H1 (cell line): ENCODE measurements at regions not wholly inside any gene's neighbourhood (a gene's known extent, or its start where the extent isn't known, plus 50 kb on each side); places are given as distances from the start of the nearest gene placed in this dataset.
A peak's percentile ranks its signal among the peaks of the same experiment; 100 is the strongest.

Experiments
- CTCF ChIA-PET: fragments of 300-600 bp; sonication (Branson Sonifier 250); formaldehyde crosslinking; loops from one replicate; lab custom pipeline; 2021; ENCODE audit not compliant: partially characterized antibody; lab: Charles Lee
- POLR2A ChIA-PET: fragments of 300-600 bp; sonication (Branson Sonifier 250); formaldehyde crosslinking; loops from one replicate; lab custom pipeline; 2021; ENCODE audit warnings: inconsistent platforms; ENCODE audit not compliant: partially characterized antibody; lab: Charles Lee
- DNase-seq, 2 experiments: peaks; one replicate each; pipeline versions ENCODE4 v3.0.0 to v3.0.0-alpha.2; 2010 to 2022; ENCODE audit warnings: low spot score in 2 of 2, low read depth in 1 of 2, mixed read lengths in 1 of 2
- FAIRE-seq: peaks from 2 replicates; lab custom pipeline; 2011; peaks lifted over from hg19 to GRCh38; lab: Jason Lieb, UNC
- H2AFZ ChIP-seq: 2 replicates; pipeline ENCODE4 v1.8.1; 2012; ENCODE audit warnings: low read length, inconsistent platforms
- H2AK5ac ChIP-seq: 2 replicates; pipeline ENCODE4 v1.6.1; 2013; ENCODE audit warnings: low read depth, low read length
- H2BK120ac ChIP-seq: replicated peaks from 2 replicates; pipeline ENCODE3; 2013; ENCODE audit warnings: low read depth, low read length, inconsistent platforms
- H2BK12ac ChIP-seq: 2 replicates; pipeline ENCODE4 v1.6.1; 2013; ENCODE audit warnings: low read depth, low read length
- H2BK15ac ChIP-seq: 2 replicates; pipeline ENCODE4 v1.6.1; 2013; ENCODE audit warnings: low read length
- H2BK20ac ChIP-seq: 2 replicates; pipeline ENCODE4 v1.6.1; 2013; ENCODE audit warnings: low read length
- H2BK5ac ChIP-seq: 2 replicates; pipeline ENCODE4 v1.6.1; 2013; ENCODE audit warnings: low read depth, low read length
- H3K14ac ChIP-seq: 2 replicates; pipeline ENCODE4 v1.6.1; 2013; ENCODE audit warnings: inconsistent platforms; ENCODE audit not compliant: insufficient read length
- H3K18ac ChIP-seq: 2 replicates; pipeline ENCODE4 v1.6.1; 2013; ENCODE audit warnings: low read length; ENCODE audit errors: extremely low read depth
- H3K23ac ChIP-seq: 2 replicates; pipeline ENCODE4 v1.6.1; 2013; ENCODE audit warnings: inconsistent platforms; ENCODE audit not compliant: insufficient read length
- H3K23me2 ChIP-seq: 2 replicates; pipeline ENCODE4 v1.6.1; 2013; ENCODE audit warnings: low read depth, low read length
- H3K27ac ChIP-seq: 2 replicates; pipeline ENCODE4 v1.6.1; 2011; ENCODE audit warnings: low read depth, low read length, inconsistent platforms
- H3K27me3 ChIP-seq, 4 experiments: replicated peaks in 1 of 4; 1 replicate in 1 of 4; 2 replicates in 3 of 4; pipeline versions ENCODE4 v1.6.1 to v1.8.1; 2011 to 2013; ENCODE audit warnings: low read length in 3 of 4, mild to moderate bottlenecking in 3 of 4, inconsistent platforms in 2 of 4, mixed read lengths in 2 of 4, moderate library complexity in 1 of 4; ENCODE audit not compliant: control insufficient read depth in 3 of 4, insufficient read depth in 3 of 4; ENCODE audit errors: extremely low read depth in 1 of 4
- H3K36me3 ChIP-seq, 4 experiments: 2 replicates each; pipeline versions ENCODE4 v1.6.1 to v1.8.1; 2011 to 2013; ENCODE audit warnings: mild to moderate bottlenecking in 4 of 4, low read length in 3 of 4, moderate library complexity in 2 of 4, control low read depth in 1 of 4, inconsistent platforms in 1 of 4; ENCODE audit not compliant: insufficient read depth in 4 of 4, control insufficient read depth in 2 of 4
- H3K4ac ChIP-seq: replicated peaks from 2 replicates; pipeline ENCODE3; 2013; ENCODE audit warnings: low read length, low read depth, mixed read lengths, inconsistent platforms; ENCODE audit not compliant: insufficient read length
- H3K4me1 ChIP-seq, 4 experiments: replicated peaks in 1 of 4; 1 replicate in 1 of 4; 2 replicates in 3 of 4; pipeline versions ENCODE4 v1.6.1 to v1.8.1; 2011 to 2013; ENCODE audit warnings: low read length in 3 of 4, inconsistent platforms in 2 of 4, mixed read lengths in 1 of 4; ENCODE audit not compliant: insufficient read depth in 4 of 4, control insufficient read depth in 3 of 4
- H3K4me2 ChIP-seq, 2 experiments: 2 replicates each; pipeline versions ENCODE4 v1.6.1 to v1.8.1; 2011 to 2013; ENCODE audit warnings: low read depth in 2 of 2, low read length in 2 of 2, control low read depth in 1 of 2, inconsistent platforms in 1 of 2, mild to moderate bottlenecking in 1 of 2; ENCODE audit not compliant: insufficient read depth in 1 of 2
- H3K4me3 ChIP-seq, 4 experiments: fragments of 200-600, 300-600 bp in 1 of 4; sonication (generic), shearing (Covaris generic), sonication (Bioruptor Twin) in 1 of 4; 2 replicates each; pipeline versions ENCODE4 v1.5.1 to v1.8.1; 2011 to 2016; ENCODE audit warnings: low read length in 4 of 4, low read depth in 3 of 4, control low read depth in 2 of 4, inconsistent platforms in 2 of 4, mild to moderate bottlenecking in 2 of 4, mixed read lengths in 1 of 4, moderate library complexity in 1 of 4; ENCODE audit not compliant: insufficient read depth in 2 of 4; ENCODE audit errors: extremely low read depth in 1 of 4
- H3K56ac ChIP-seq: replicated peaks from 2 replicates; pipeline ENCODE3; 2013; ENCODE audit warnings: low read depth, mild to moderate bottlenecking, mixed read lengths, low read length, inconsistent platforms; ENCODE audit not compliant: insufficient read length
- H3K79me1 ChIP-seq: 2 replicates; pipeline ENCODE4 v1.6.1; 2013; ENCODE audit warnings: low read depth, low read length, control low read depth
- H3K79me2 ChIP-seq, 2 experiments: 2 replicates each; pipeline versions ENCODE4 v1.6.1 to v1.8.1; 2012 to 2013; ENCODE audit warnings: low read length in 2 of 2, mild to moderate bottlenecking in 2 of 2, inconsistent platforms in 1 of 2; ENCODE audit not compliant: insufficient read depth in 2 of 2, control insufficient read depth in 1 of 2
- H3K9ac ChIP-seq, 4 experiments: replicated peaks in 1 of 4; 1 replicate in 1 of 4; 2 replicates in 3 of 4; pipeline versions ENCODE4 v1.6.1 to v1.8.1; 2011 to 2013; ENCODE audit warnings: low read depth in 3 of 4, low read length in 3 of 4, control low read depth in 2 of 4, mild to moderate bottlenecking in 2 of 4, moderate library complexity in 2 of 4, inconsistent platforms in 1 of 4; ENCODE audit errors: extremely low read depth in 1 of 4
- H3K9me3 ChIP-seq, 2 experiments: 2 replicates each; pipeline versions ENCODE4 v1.6.1 to v1.8.1; 2012 to 2013; ENCODE audit warnings: mild to moderate bottlenecking in 2 of 2, moderate library complexity in 2 of 2, control low read depth in 1 of 2, inconsistent platforms in 1 of 2, low read depth in 1 of 2, low read length in 1 of 2, mixed read lengths in 1 of 2; ENCODE audit not compliant: insufficient read depth in 2 of 2
- H4K20me1 ChIP-seq, 2 experiments: replicated peaks in 1 of 2; 2 replicates each; pipeline versions ENCODE3 to v1.8.1; 2011 to 2013; ENCODE audit warnings: inconsistent platforms in 2 of 2, low read length in 2 of 2, mild to moderate bottlenecking in 1 of 2; ENCODE audit not compliant: insufficient read depth in 2 of 2, control insufficient read depth in 1 of 2
- H4K5ac ChIP-seq: 2 replicates; pipeline ENCODE4 v1.6.1; 2013; ENCODE audit warnings: low read length, low read depth, mixed read lengths, inconsistent platforms; ENCODE audit not compliant: insufficient read length
- H4K8ac ChIP-seq: 2 replicates; pipeline ENCODE4 v1.8.0; 2013; ENCODE audit warnings: mild to moderate bottlenecking, moderate library complexity, low read length, inconsistent platforms; ENCODE audit not compliant: insufficient read depth; ENCODE audit errors: extremely low read depth
- H4K91ac ChIP-seq: replicated peaks from 2 replicates; pipeline ENCODE3; 2013; ENCODE audit warnings: low read length, mixed read lengths, inconsistent platforms; ENCODE audit not compliant: insufficient read length
- CHD2 ChIP-seq: IDR thresholded peaks from 2 replicates; pipeline ENCODE4 v1.6.1; 2012; ENCODE audit warnings: low read length, improper control_type of control experiment
- EP300 ChIP-seq, 2 experiments: IDR thresholded peaks; 1 replicate in 1 of 2; 2 replicates in 1 of 2; pipeline ENCODE4 v1.6.1; 2011 to 2012; ENCODE audit warnings: low read depth in 2 of 2, low read length in 2 of 2, mild to moderate bottlenecking in 2 of 2, borderline replicate concordance in 1 of 2, inconsistent platforms in 1 of 2, moderate library complexity in 1 of 2
- EZH2 ChIP-seq: fragments of 200-600 bp; sonication (generic); IDR thresholded peaks from 2 replicates; pipeline ENCODE4 v1.7.1; 2012; ENCODE audit warnings: low read depth, mild to moderate bottlenecking, moderate library complexity, low read length, inconsistent platforms; ENCODE audit not compliant: severe bottlenecking
- GABPA ChIP-seq: IDR thresholded peaks from 2 replicates; pipeline ENCODE4 v1.6.1; 2011; ENCODE audit warnings: mild to moderate bottlenecking, low read length, moderate library complexity, borderline replicate concordance; ENCODE audit not compliant: insufficient read depth
- HDAC6 ChIP-seq: IDR thresholded peaks from one replicate; pipeline ENCODE4 v1.7.1; 2012; ENCODE audit warnings: low read depth, mild to moderate bottlenecking, inconsistent platforms, low read length, moderate library complexity
- JUND ChIP-seq: IDR thresholded peaks from 2 replicates; pipeline ENCODE4 v1.6.1; 2011; ENCODE audit warnings: mild to moderate bottlenecking, improper control_type of control experiment, low read length
- KDM1A ChIP-seq: fragments of 200-600, 300-600 bp; sonication (generic); IDR thresholded peaks from 2 replicates; pipeline ENCODE4 v1.7.1; 2016; ENCODE audit warnings: mild to moderate bottlenecking, low read length, borderline replicate concordance
- POLR2AphosphoS5 ChIP-seq: IDR thresholded peaks from 2 replicates; pipeline ENCODE4 v1.6.1; 2011; ENCODE audit warnings: low read depth, low read length
- RXRA ChIP-seq: IDR thresholded peaks from 2 replicates; pipeline ENCODE4 v1.6.1; 2011; ENCODE audit warnings: low read depth, mild to moderate bottlenecking, low read length, moderate library complexity; ENCODE audit not compliant: insufficient read depth
- SAP30 ChIP-seq: fragments of 300-600 bp; sonication (generic); IDR thresholded peaks from 2 replicates; pipeline ENCODE4 v1.7.1; 2012; ENCODE audit warnings: low read length, moderate library complexity, mild to moderate bottlenecking, inconsistent platforms; ENCODE audit not compliant: insufficient read depth, insufficient replicate concordance
- SP2 ChIP-seq: IDR thresholded peaks from 2 replicates; pipeline ENCODE4 v1.6.1; 2012; ENCODE audit warnings: mild to moderate bottlenecking, low read length, inconsistent platforms
- SUZ12 ChIP-seq: fragments of 200-600 bp; sonication (generic); IDR thresholded peaks from 2 replicates; pipeline ENCODE4 v1.6.1; 2012; ENCODE audit warnings: mild to moderate bottlenecking, inconsistent platforms, low read length, moderate library complexity, mixed read lengths
- WGBS, 2 experiments: shearing (Covaris generic) in 1 of 2; methylation state at CpG; one replicate each; pipeline versions ENCODE4 v1.1.6 to v1.1.7; 2013 to 2015; ENCODE audit warnings: low lambda C conversion rate in 2 of 2, mixed read lengths in 2 of 2, inconsistent platforms in 1 of 2, low coverage in 1 of 2, missing lambda C conversion rate in 1 of 2; ENCODE audit not compliant: insufficient replicate concordance in 2 of 2, insufficient coverage in 1 of 2, insufficient read length in 1 of 2; ENCODE audit errors: extremely low coverage in 1 of 2, missing lambda C conversion rate in 1 of 2; 5-methylcytosine and 5-hydroxymethylcytosine counted together
- TF ChIP-seq, protein P1 (sequence below): IDR thresholded peaks from 2 replicates; pipeline ENCODE4 v1.6.1; 2011; ENCODE audit warnings: low read length, improper control_type of control experiment

GRCh38 chr1:88074661-88075060 is 609.4 kb upstream of the PKN2 start:
- H3K27ac ChIP-seq: no peak overlapping the region
- no peak overlapping the region for H2AK5ac ChIP-seq
- no peak overlapping the region for H2BK20ac ChIP-seq
- H3K14ac ChIP-seq: no peak overlapping the region
- no peak overlapping the region for H4K8ac ChIP-seq
- H3K23me2 ChIP-seq: no peaks in the 10 kb centered on the region
- H2BK12ac ChIP-seq: no peak overlapping the region
- no peak overlapping the region for H2BK15ac ChIP-seq
- H3K79me2 ChIP-seq: no peaks in the 10 kb centered on the region
- H2BK120ac ChIP-seq: no peak overlapping the region
- no peak overlapping the region for H4K5ac ChIP-seq
- no peak overlapping the region for H3K9ac ChIP-seq
- ChIA-PET CTCF (interaction anchor here (1.1 kb wide), 1 partner anchor 10 kb away, joined by 4 read pairs; no protein-coding TSS in a partner anchor), POLR2A (no interaction called here)
- no peak overlapping the region for H3K4ac ChIP-seq
- H3K27me3 ChIP-seq: no peaks in the 10 kb centered on the region
- no peaks in the 10 kb centered on the region for H3K36me3 ChIP-seq
- H2BK5ac ChIP-seq: no peak overlapping the region
- H2AFZ ChIP-seq: 0 out of 2 replicates have a peak overlapping the region, but pooled peaks have one; percentile 30
- 100% methylated on average over 2 of the region's 2 CpGs; no CpG with 5 or more reads in 1 of the 2 experiments for WGBS, 2 experiments
- H3K79me1 ChIP-seq: no peaks in the 10 kb centered on the region
- no peak overlapping the region for H4K91ac ChIP-seq
- no peak overlapping the region for H3K23ac ChIP-seq
- no peak overlapping the region for H3K56ac ChIP-seq
- H3K9me3 ChIP-seq: no peaks in the 10 kb centered on the region
- no peak for FAIRE-seq
- H3K4me1 ChIP-seq: no peaks in the 10 kb centered on the region
- TF ChIP-seq POLR2AphosphoS5 (no peak), EZH2 (no peak), GABPA (no peak), RXRA (no peak), HDAC6 (no peak), KDM1A (no peak), EP300 (IDR thresholded peaks at IDR 0.05; ENCODE audit: borderline replicate concordance in 1 of 2, low read depth in 2 of 2, low read length in 2 of 2) (no peak), CHD2 (no peak), SUZ12 (no peak), JUND (no peak), SAP30 (no peak), SP2 (no peak)
- TF ChIP-seq, protein P1, sequence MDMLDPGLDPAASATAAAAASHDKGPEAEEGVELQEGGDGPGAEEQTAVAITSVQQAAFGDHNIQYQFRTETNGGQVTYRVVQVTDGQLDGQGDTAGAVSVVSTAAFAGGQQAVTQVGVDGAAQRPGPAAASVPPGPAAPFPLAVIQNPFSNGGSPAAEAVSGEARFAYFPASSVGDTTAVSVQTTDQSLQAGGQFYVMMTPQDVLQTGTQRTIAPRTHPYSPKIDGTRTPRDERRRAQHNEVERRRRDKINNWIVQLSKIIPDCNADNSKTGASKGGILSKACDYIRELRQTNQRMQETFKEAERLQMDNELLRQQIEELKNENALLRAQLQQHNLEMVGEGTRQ: no peak
- TF ChIP-seq, all 59 proteins: peak for 0
- Histone ChIP-seq H3K18ac (no peak overlapping the region), H3K4me2 (no peak overlapping the region), H4K20me1 (no peaks in the 10 kb centered on the region), H3K4me3 (no peak overlapping the region)
- no peak for DNase-seq
